ENCODE measurements at regions not wholly inside any gene's neighbourhood (a gene's known extent, or its start where the extent isn't known, plus 50 kb on each side); places are given as distances from the start of the nearest gene placed in this dataset.

GRCh38 chrX:74179499-74179898, 124.5 kb upstream of the ZCCHC13 start:
- TF ChIP-seq EZH2 (IDR thresholded peaks at IDR 0.05) (no peak), POLR2AphosphoS5 (IDR thresholded peaks at IDR 0.05; ENCODE audit: borderline replicate concordance, low read depth, low read length) (no peak), FOXP2 (optimal IDR thresholded peaks at IDR 0.05; ENCODE audit: control extremely low read depth, extremely low read length, insufficient read depth) (no peak)

All from SK-N-MC (cell line).